GM12873 (cell line): ENCODE measurements at regions not wholly inside any gene's neighbourhood (a gene's known extent, or its start where the extent isn't known, plus 50 kb on each side); places are given as distances from the start of the nearest gene placed in this dataset.

Experiments
- CTCF ChIP-seq: IDR thresholded peaks from 2 replicates; pipeline ENCODE4 v1.5.1; 2012; ENCODE audit warnings: low read depth, mild to moderate bottlenecking, moderate library complexity, low read length, control low read depth; ENCODE audit not compliant: insufficient read depth; ENCODE audit errors: missing control alignments

- no peak for TF ChIP-seq CTCF
These were observed 147.1 kb upstream of the IFNG-AS1 start for GRCh38 chr12:67842124-67842523.

- TF ChIP-seq CTCF: no peak
These were observed 146.0 kb upstream of the IFNG-AS1 start for GRCh38 chr12:67843257-67843656.

GRCh38 chr12:67852701-67853100 is 136.5 kb upstream of the IFNG-AS1 start:
- TF ChIP-seq CTCF: no peak

GRCh38 chr12:67853204-67853603 is 136.0 kb upstream of the IFNG-AS1 start:
- no peak for TF ChIP-seq CTCF

- TF ChIP-seq CTCF: no peak
These were observed 134.9 kb upstream of the IFNG-AS1 start for GRCh38 chr12:67854351-67854750.

GRCh38 chr12:67855103-67855502 is 134.1 kb upstream of the IFNG-AS1 start:
- TF ChIP-seq CTCF: no peak

GRCh38 chr12:67871231-67871630 is 118.0 kb upstream of the IFNG-AS1 start:
- no peak for TF ChIP-seq CTCF
